Epithelial cell of prostate (primary cell): ENCODE measurements at regions not wholly inside any gene's neighbourhood (a gene's known extent, or its start where the extent isn't known, plus 50 kb on each side); places are given as distances from the start of the nearest gene placed in this dataset.
"Not testable (repeated sequence)": the region's sequence is repeated elsewhere in the genome, so short reads cannot be mapped to it uniquely, and the experiment has no call there.

Experiments used
- DNase-seq: peaks from one replicate; pipeline ENCODE4 v3.0.0-alpha.2; 2011; ENCODE audit warnings: low read depth, low spot score
- H3K27ac ChIP-seq: fragments of 450-650 bp; 2 replicates; pipeline ENCODE4 v1.5.1; 2017; ENCODE audit warnings: mild to moderate bottlenecking

- no peak for DNase-seq
- H3K27ac ChIP-seq: no peak overlapping the region
Measured at GRCh38 chr5:2168601-2169429, 286.1 kb upstream of the IRX4 start.

DNA sequence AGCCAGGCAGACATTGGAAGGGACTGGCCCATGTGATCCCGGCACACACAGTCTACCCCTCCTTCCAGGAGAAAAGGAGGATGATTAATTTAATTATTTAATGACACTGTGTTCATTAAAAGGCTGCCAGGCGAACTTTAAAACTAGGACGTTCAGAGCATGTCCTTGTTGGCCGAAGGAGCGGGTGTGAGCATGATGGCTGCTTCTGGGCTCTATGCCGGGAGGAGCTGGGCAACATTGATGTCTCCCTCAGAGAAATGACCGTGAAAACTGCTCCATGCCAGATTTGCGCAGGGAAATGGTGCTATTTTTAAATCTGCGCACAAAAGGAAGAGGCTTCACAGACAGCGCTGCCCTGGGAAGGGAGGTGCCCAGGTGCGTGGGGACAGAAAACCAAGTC lies 284.9 kb upstream of the IRX4 start:
- H3K27ac ChIP-seq: no peak overlapping the region
- no peak for DNase-seq

GRCh38 chr5:2166979-2167377 lies 284.3 kb upstream of the IRX4 start:
- DNase-seq: no peak
- H3K27ac ChIP-seq: no peak overlapping the region

GRCh38 chr5:2166306-2166978 lies 283.7 kb upstream of the IRX4 start:
- H3K27ac ChIP-seq: no peak overlapping the region
- no peak for DNase-seq

- no peak overlapping the region for H3K27ac ChIP-seq
- DNase-seq: no peak
Measured at GRCh38 chr5:2165615-2166305, 283.0 kb upstream of the IRX4 start.

DNA sequence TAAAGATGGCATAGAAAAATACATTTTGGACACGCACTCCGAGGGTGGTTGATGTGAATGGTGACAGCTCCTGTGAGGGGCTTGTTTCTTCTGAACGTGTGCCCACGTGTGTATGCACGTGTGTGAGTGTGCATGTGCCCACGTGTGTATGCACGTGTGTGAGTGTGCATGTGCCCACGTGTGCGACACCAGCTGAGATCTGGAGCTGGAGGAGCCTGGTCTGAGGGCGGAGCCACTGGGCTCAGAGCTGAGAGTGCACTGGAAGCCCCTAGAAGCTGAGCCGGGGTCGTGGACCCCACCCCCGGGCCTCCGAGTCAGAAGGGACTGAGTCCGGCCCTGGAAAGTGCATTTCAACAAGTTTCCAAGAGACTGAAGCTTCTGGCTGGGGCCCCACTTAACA lies 282.5 kb upstream of the IRX4 start:
- H3K27ac ChIP-seq: no peak overlapping the region
- DNase-seq: no peak

DNA sequence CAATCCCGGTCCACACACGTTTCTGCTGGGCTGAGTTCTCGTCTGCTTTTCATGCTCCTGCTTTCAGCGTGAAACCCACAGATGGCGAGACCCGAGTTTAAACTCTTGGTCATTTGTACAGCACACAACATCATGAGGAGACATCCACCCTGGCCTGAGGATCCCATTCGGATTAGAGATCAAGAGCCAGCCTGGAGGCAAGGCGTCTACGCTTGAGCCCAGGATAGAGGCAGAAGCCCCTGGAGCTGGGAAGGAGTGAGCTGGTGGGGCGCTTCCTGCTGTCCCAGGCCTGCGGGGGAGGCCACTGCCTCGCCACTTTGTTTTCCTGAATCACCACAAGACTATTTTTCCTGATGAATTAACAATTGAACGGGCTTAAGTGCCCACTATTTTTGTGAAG lies 281.9 kb upstream of the IRX4 start:
- DNase-seq: no peak
- no peak overlapping the region for H3K27ac ChIP-seq

GRCh38 chr5:2163940-2164490 lies 281.3 kb upstream of the IRX4 start:
- no peak overlapping the region for H3K27ac ChIP-seq
- no peak for DNase-seq

DNA sequence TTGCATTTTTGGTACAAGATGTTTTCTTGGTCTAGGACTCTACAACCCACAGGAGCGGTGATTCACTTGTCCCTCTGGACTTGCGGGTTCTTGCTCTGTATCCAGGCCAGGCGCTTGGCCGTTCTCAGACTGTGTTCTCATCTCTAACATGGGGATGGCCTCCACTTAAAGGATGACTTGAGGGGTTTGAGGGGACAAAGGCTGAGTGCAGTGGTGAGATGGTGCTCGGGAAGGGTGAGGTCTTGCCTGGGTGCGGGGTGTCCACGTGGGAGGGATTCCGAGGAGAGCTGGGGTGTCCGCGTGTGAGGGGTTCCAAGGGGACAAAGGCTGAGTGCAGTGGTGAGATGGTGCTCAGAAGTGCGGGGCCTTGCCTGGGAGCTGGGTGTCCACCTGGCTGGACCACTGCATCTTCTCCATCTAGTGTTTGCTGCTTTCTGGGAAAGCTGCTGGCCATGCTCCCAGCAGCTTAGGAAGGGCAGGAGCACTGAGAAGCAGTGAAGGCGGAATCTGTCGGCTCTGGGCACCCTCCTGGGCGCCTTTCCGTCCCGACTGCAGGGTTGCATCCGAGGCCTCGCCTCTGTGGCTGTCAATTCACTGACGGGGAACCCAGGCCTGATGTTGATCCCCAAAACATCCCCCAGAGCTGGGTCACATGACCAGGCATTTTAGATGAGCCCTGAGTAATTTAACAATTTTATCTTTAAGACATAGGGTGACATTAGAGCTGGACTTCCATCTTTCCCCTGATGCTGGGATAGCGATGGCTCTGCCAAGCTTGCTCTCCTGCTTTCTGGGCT lies 280.5 kb upstream of the IRX4 start:
- no peak overlapping the region for H3K27ac ChIP-seq
- DNase-seq: no peak

GRCh38 chr5:2160811-2161210 lies 278.1 kb upstream of the IRX4 start:
- no peak overlapping the region for H3K27ac ChIP-seq
- no peak for DNase-seq

DNA sequence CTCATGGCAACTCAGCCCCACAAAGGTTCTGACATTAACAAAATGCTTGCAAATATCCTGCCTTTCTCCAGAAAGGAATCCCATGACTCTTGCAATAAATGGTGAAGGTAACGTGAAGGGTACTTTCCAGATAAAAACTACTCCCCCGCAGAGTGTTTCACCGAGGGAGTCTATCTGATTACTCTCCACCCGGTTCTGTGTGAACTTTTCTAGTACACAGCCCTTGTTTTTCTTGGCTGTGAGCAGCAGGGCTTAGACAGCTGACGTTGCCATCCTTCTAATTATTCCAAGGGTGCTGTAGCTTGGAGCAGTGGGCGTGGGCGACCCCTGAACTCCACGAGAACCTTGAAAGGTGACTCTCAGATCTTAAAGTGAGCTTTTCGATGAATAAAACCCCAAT lies 276.0 kb upstream of the IRX4 start:
- no peak for DNase-seq
- H3K27ac ChIP-seq: no peak overlapping the region

DNA sequence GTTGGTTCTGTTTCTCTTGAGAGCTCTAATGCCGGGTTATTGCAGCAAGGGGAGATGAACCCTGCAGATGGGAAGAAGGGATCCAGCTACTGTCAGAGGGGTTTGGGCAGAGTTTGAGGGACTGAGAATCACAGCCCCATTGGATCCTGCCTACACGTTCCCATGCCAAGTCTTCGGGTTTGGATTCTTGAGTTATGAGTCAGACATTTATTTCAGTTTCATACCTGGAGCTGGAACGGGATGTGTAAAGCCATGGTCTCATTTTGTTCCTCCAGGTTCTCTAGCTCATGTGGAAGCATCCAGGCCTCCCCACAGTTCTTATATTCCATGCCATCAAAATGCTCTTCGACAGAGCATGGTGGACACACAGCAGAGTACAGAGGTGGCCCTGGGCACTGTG lies 275.4 kb upstream of the IRX4 start:
- DNase-seq: no peak
- no peak overlapping the region for H3K27ac ChIP-seq

GRCh38 chr5:2157372-2157771 lies 274.6 kb upstream of the IRX4 start:
- H3K27ac ChIP-seq: no peak overlapping the region
- no peak for DNase-seq

GRCh38 chr5:2156358-2157059 lies 273.8 kb upstream of the IRX4 start:
- no peak for DNase-seq
- H3K27ac ChIP-seq: no peak overlapping the region

DNA sequence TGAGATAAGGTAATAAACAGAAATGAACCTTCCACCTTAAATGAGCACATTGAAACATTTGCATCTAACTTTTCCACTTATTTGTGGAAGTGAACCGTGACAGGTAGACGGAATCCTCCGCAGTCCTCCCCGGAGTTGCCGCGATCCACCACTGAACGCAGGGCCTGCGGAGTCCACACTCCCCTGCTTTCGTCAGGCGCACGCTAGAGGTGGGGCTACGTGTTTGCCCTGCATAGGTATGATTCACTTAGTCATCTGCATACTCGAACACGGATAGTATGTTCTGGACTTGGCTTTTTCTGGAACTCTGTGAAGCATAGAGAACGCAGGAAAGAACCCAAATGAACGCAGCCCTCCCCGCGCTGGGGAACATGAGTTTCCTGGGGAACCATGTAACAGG lies 272.8 kb upstream of the IRX4 start:
- DNase-seq: no peak
- no peak overlapping the region for H3K27ac ChIP-seq

DNA sequence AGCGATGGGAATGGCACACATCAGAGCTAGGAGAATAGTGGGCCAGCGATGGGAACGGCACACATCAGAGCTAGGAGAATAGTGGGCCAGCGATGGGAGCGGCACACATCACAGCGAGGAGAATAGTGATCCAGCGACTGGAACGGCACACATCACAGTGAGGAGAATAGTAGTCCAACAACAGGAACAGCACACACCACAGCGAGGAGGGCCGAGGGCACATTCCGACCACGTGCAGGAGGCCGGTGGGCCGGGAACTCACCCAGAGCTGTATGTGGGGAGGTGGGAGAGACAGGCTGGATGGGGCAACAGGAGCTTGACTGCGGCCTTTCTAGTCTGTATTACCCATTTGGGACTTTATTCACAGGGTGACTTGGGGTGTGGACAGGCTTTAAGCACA lies 271.1 kb upstream of the IRX4 start:
- no peak overlapping the region for H3K27ac ChIP-seq
- no peak for DNase-seq

DNA sequence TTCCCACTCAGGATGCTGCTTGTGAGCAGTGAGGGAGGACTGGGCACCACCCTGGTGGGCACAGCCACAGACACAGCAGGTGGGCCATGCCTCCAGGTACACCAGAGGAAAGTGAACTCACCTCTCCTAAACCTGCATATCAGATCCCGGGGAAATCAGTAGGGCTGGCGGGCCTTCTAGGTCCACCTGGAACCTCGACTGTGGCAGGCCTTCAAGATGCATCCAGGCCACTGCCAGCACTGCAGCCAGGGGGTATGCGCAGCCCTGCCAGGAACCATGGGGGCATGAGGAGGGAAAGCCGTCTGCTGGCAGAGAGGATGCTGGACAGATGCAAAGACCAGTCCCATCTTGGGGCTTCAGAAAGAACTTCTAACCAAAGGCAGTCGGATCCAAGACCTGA lies 270.6 kb upstream of the IRX4 start:
- no peak overlapping the region for H3K27ac ChIP-seq
- no peak for DNase-seq

DNA sequence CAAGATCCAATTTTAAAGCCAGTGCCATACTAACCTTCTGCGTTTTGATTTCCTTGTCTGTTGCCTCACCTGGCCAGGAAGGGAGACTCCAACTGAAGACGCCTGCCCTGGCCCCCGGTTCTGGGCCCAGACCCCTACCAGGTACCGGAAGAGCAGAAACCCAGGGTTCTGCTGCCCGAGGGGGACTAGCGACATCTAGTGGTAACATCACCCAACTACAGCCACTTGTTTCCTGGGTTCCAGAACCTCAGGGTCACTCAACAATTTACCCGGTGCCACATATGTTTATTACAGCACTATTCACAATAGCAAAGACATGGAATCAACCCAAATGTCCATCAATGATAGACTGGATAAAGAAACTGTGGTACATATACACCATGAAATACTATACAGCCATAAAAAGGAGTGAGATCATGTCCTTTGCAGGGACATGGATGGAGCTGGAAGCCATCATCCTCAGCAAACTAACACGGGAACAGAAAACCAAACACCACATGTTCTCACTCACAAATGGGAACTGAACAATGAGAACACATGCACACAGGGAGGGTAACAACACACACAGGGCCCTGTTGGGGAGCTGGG lies 268.7 kb upstream of the IRX4 start:
- DNase-seq: not testable (repeated sequence)

GRCh38 chr5:2149195-2149539 lies 266.4 kb upstream of the IRX4 start:
- H3K27ac ChIP-seq: no peak overlapping the region

More for the DNA sequence above, 268.7 kb upstream of the IRX4 start:
- H3K27ac ChIP-seq: not testable (repeated sequence)

More at GRCh38 chr5:2149195-2149539, 266.4 kb upstream of the IRX4 start:
- DNase-seq: no peak
